ENCODE measurements at regions not wholly inside any gene's neighbourhood (a gene's known extent, or its start where the extent isn't known, plus 50 kb on each side); places are given as distances from the start of the nearest gene placed in this dataset.

- no peaks in the 10 kb centered on the region for H4K20me1 ChIP-seq (ENCODE audit: insufficient read depth)
- no peak overlapping the region for H3K9ac ChIP-seq (ENCODE audit: low read length)
- no peaks in the 10 kb centered on the region for H3K79me2 ChIP-seq (replicated peaks; ENCODE audit: insufficient read depth, low read length)
- TF ChIP-seq MXI1 (conservative IDR thresholded peaks at IDR 0.05; ENCODE audit: poor library complexity, severe bottlenecking) (no peak), RAD21 (conservative IDR thresholded peaks at IDR 0.05) (no peak), CTCF (IDR thresholded peaks at IDR 0.05; ENCODE audit: poor library complexity, severe bottlenecking) (no peak), TAF1 (IDR thresholded peaks at IDR 0.05; ENCODE audit: low read depth) (no peak), REST (IDR thresholded peaks at IDR 0.05; ENCODE audit: borderline replicate concordance) (no peak), EZH2 (IDR thresholded peaks at IDR 0.05; ENCODE audit: borderline replicate concordance, insufficient read depth, low read length, poor library complexity, severe bottlenecking) (no peak), POLR2AphosphoS5 (IDR thresholded peaks at IDR 0.05) (no peak), EP300 (conservative IDR thresholded peaks at IDR 0.05; ENCODE audit: poor library complexity, severe bottlenecking) (no peak), SMC3 (conservative IDR thresholded peaks at IDR 0.05; ENCODE audit: poor library complexity) (no peak)
- H3K27ac ChIP-seq (ENCODE audit: low read length), result no peak overlapping the region
- H3K9me3 ChIP-seq (ENCODE audit: low read length), result no peaks in the 10 kb centered on the region
- no peak overlapping the region for H2AFZ ChIP-seq (ENCODE audit: low read depth, low read length)
- H3K4me2 ChIP-seq (ENCODE audit: low read length), result no peak overlapping the region
- H3K9me2 ChIP-seq (ENCODE audit: insufficient read depth, low read length), result no peaks in the 10 kb centered on the region
- no peaks in the 10 kb centered on the region for H3F3A ChIP-seq (ENCODE audit: insufficient read depth, low read length, poor library complexity, severe bottlenecking)
- no peak overlapping the region for H3K4me3 ChIP-seq (ENCODE audit: low read length)
- H3K36me3 ChIP-seq (ENCODE audit: insufficient read depth, low read length), result no peaks in the 10 kb centered on the region
- H3K27me3 ChIP-seq (ENCODE audit: insufficient read depth, low read depth, low read length), result no peaks in the 10 kb centered on the region
These were observed 412.0 kb upstream of the ATP2B1 start for GRCh38 chr12:90120627-90121026.

GRCh38 chr12:90112666-90113065 is 404.0 kb upstream of the ATP2B1 start:
- no peaks in the 10 kb centered on the region for H3K36me3 ChIP-seq (ENCODE audit: insufficient read depth, low read length)
- H3K27me3 ChIP-seq (ENCODE audit: insufficient read depth, low read depth, low read length), result no peaks in the 10 kb centered on the region
- H3K9me2 ChIP-seq (ENCODE audit: insufficient read depth, low read length), result no peaks in the 10 kb centered on the region
- H3K4me2 ChIP-seq (ENCODE audit: low read length), result no peak overlapping the region
- H3K9me3 ChIP-seq (ENCODE audit: low read length), result no peaks in the 10 kb centered on the region
- no peaks in the 10 kb centered on the region for H4K20me1 ChIP-seq (ENCODE audit: insufficient read depth)
- no peak for TF ChIP-seq SMC3 (conservative IDR thresholded peaks at IDR 0.05; ENCODE audit: poor library complexity)
- no peak for TF ChIP-seq RAD21 (conservative IDR thresholded peaks at IDR 0.05)
- no peak for TF ChIP-seq EZH2 (IDR thresholded peaks at IDR 0.05; ENCODE audit: borderline replicate concordance, insufficient read depth, low read length, poor library complexity, severe bottlenecking)
- TF ChIP-seq POLR2AphosphoS5 (IDR thresholded peaks at IDR 0.05), result no peak
- no peak for TF ChIP-seq MXI1 (conservative IDR thresholded peaks at IDR 0.05; ENCODE audit: poor library complexity, severe bottlenecking)
- no peak for TF ChIP-seq TAF1 (IDR thresholded peaks at IDR 0.05; ENCODE audit: low read depth)
- no peak for TF ChIP-seq EP300 (conservative IDR thresholded peaks at IDR 0.05; ENCODE audit: poor library complexity, severe bottlenecking)
- no peak for TF ChIP-seq REST (IDR thresholded peaks at IDR 0.05; ENCODE audit: borderline replicate concordance)
- TF ChIP-seq CTCF (IDR thresholded peaks at IDR 0.05; ENCODE audit: poor library complexity, severe bottlenecking), result no peak
- no peak overlapping the region for H3K27ac ChIP-seq (ENCODE audit: low read length)
- H3K79me2 ChIP-seq (replicated peaks; ENCODE audit: insufficient read depth, low read length), result no peaks in the 10 kb centered on the region
- H3K4me3 ChIP-seq (ENCODE audit: low read length), result no peak overlapping the region
- no peaks in the 10 kb centered on the region for H3F3A ChIP-seq (ENCODE audit: insufficient read depth, low read length, poor library complexity, severe bottlenecking)
- no peak overlapping the region for H3K9ac ChIP-seq (ENCODE audit: low read length)
- H2AFZ ChIP-seq (ENCODE audit: low read depth, low read length), result no peak overlapping the region

All from neural cell (in vitro differentiated cells).